Adipocyte (in vitro differentiated cells): ENCODE measurements at regions not wholly inside any gene's neighbourhood (a gene's known extent, or its start where the extent isn't known, plus 50 kb on each side); places are given as distances from the start of the nearest gene placed in this dataset.
A peak's percentile ranks its signal among the peaks of the same experiment; 100 is the strongest.

Source experiments
- DNase-seq: peaks from one replicate; pipeline ENCODE4 v3.0.0-alpha.2; 2015; ENCODE audit warnings: low read depth
- H3K27me3 ChIP-seq: replicated peaks from 2 replicates; pipeline ENCODE4 v1.7.0; 2013; ENCODE audit warnings: mild to moderate bottlenecking, low read length, moderate library complexity; ENCODE audit not compliant: control insufficient read depth, insufficient read depth
- H3K36me3 ChIP-seq: 2 replicates; pipeline ENCODE4 v1.7.0; 2013; ENCODE audit warnings: low read length, mild to moderate bottlenecking, moderate library complexity; ENCODE audit not compliant: control insufficient read depth, insufficient read depth, severe bottlenecking
- H3K4me1 ChIP-seq: 2 replicates; pipeline ENCODE4 v1.7.0; 2013; ENCODE audit warnings: mild to moderate bottlenecking, low read length, moderate library complexity; ENCODE audit not compliant: control insufficient read depth, insufficient read depth
- H3K4me3 ChIP-seq: 2 replicates; pipeline ENCODE4 v1.7.0; 2013; ENCODE audit warnings: mild to moderate bottlenecking, low read length, moderate library complexity
- H3K9ac ChIP-seq: 2 replicates; pipeline ENCODE4 v1.7.0; 2013; ENCODE audit warnings: mild to moderate bottlenecking, low read length, moderate library complexity
- H3K9me3 ChIP-seq: 2 replicates; pipeline ENCODE4 v1.7.0; 2013; ENCODE audit warnings: mild to moderate bottlenecking, low read length, moderate library complexity; ENCODE audit not compliant: control insufficient read depth

- Histone ChIP-seq H3K9me3 (no peaks in the 10 kb centered on the region), H3K36me3 (no peaks in the 10 kb centered on the region)
Observed at GRCh38 chr4:123984886-123985285, 588.3 kb downstream of the SPRY1 start.

GRCh38 chr4:123986268-123986798, 589.7 kb downstream of the SPRY1 start:
- H3K27me3 ChIP-seq: no peaks in the 10 kb centered on the region
- H3K9me3 ChIP-seq: no peaks in the 10 kb centered on the region
- H3K9ac ChIP-seq: peak overlapping the region; percentile 78
- peak overlapping the region; percentile 61 for H3K4me3 ChIP-seq
- H3K4me1 ChIP-seq: peaks cover 22% of the 10 kb centered on the region
- no peaks in the 10 kb centered on the region for H3K36me3 ChIP-seq
- peak; percentile 90 for DNase-seq

More at GRCh38 chr4:123984886-123985285, 588.3 kb downstream of the SPRY1 start:
- no peak overlapping the region for H3K9ac ChIP-seq
- no peaks in the 10 kb centered on the region for H3K27me3 ChIP-seq
- no peak for DNase-seq
- H3K4me1 ChIP-seq: peaks cover 22% of the 10 kb centered on the region
- H3K4me3 ChIP-seq: no peak overlapping the region

- no peak for DNase-seq
- H3K4me3 ChIP-seq: no peak overlapping the region
- no peaks in the 10 kb centered on the region for H3K9me3 ChIP-seq
- no peaks in the 10 kb centered on the region for H3K27me3 ChIP-seq
- H3K9ac ChIP-seq: peak overlapping the region; percentile 78
- H3K36me3 ChIP-seq: no peaks in the 10 kb centered on the region
- peaks cover 22% of the 10 kb centered on the region for H3K4me1 ChIP-seq
Observed at GRCh38 chr4:123987408-123987807, 590.8 kb downstream of the SPRY1 start.

GRCh38 chr4:123990310-123990870, 593.8 kb downstream of the SPRY1 start:
- H3K27me3 ChIP-seq: no peaks in the 10 kb centered on the region
- no peak for DNase-seq
- no peaks in the 10 kb centered on the region for H3K36me3 ChIP-seq
- no peak overlapping the region for H3K9ac ChIP-seq
- H3K4me3 ChIP-seq: no peak overlapping the region
- H3K9me3 ChIP-seq: no peaks in the 10 kb centered on the region
- peaks cover 22% of the 10 kb centered on the region for H3K4me1 ChIP-seq

- H3K27me3 ChIP-seq: no peaks in the 10 kb centered on the region
- no peak overlapping the region for H3K4me3 ChIP-seq
- no peaks in the 10 kb centered on the region for H3K36me3 ChIP-seq
- DNase-seq: no peak
- peaks cover 8% of the 10 kb centered on the region for H3K4me1 ChIP-seq
- no peaks in the 10 kb centered on the region for H3K9me3 ChIP-seq
- no peak overlapping the region for H3K9ac ChIP-seq
Observed at GRCh38 chr4:123994917-123995316, 598.3 kb downstream of the SPRY1 start.

- H3K4me3 ChIP-seq: no peak overlapping the region
- no peaks in the 10 kb centered on the region for H3K9me3 ChIP-seq
- no peaks in the 10 kb centered on the region for H3K36me3 ChIP-seq
- H3K9ac ChIP-seq: no peak overlapping the region
- peak; percentile 52 for DNase-seq
- peaks cover 8% of the 10 kb centered on the region for H3K4me1 ChIP-seq
- no peaks in the 10 kb centered on the region for H3K27me3 ChIP-seq
Observed at GRCh38 chr4:123995936-123996335, 599.3 kb downstream of the SPRY1 start.

- no peaks in the 10 kb centered on the region for H3K27me3 ChIP-seq
- H3K4me1 ChIP-seq: peaks cover 8% of the 10 kb centered on the region
- no peak overlapping the region for H3K4me3 ChIP-seq
- H3K36me3 ChIP-seq: no peaks in the 10 kb centered on the region
- H3K9me3 ChIP-seq: no peaks in the 10 kb centered on the region
- H3K9ac ChIP-seq: no peak overlapping the region
- no peak for DNase-seq
Observed at GRCh38 chr4:123996718-123997510, 600.3 kb downstream of the SPRY1 start.

GRCh38 chr4:123997776-123998449, 601.3 kb downstream of the SPRY1 start:
- Histone ChIP-seq H3K4me3 (no peak overlapping the region), H3K27me3 (no peaks in the 10 kb centered on the region), H3K9ac (no peak overlapping the region), H3K9me3 (no peaks in the 10 kb centered on the region), H3K36me3 (no peaks in the 10 kb centered on the region), H3K4me1 (peaks cover 8% of the 10 kb centered on the region)
- no peak for DNase-seq

- H3K9ac ChIP-seq: no peak overlapping the region
- no peak overlapping the region for H3K4me3 ChIP-seq
- no peaks in the 10 kb centered on the region for H3K36me3 ChIP-seq
- no peaks in the 10 kb centered on the region for H3K27me3 ChIP-seq
- DNase-seq: no peak
- no peaks in the 10 kb centered on the region for H3K9me3 ChIP-seq
- peaks cover 8% of the 10 kb centered on the region for H3K4me1 ChIP-seq
Observed at GRCh38 chr4:124000233-124000632, 603.6 kb downstream of the SPRY1 start.

- no peak overlapping the region for H3K9ac ChIP-seq
- H3K36me3 ChIP-seq: no peaks in the 10 kb centered on the region
- H3K9me3 ChIP-seq: no peaks in the 10 kb centered on the region
- DNase-seq: no peak
- H3K27me3 ChIP-seq: no peaks in the 10 kb centered on the region
- no peak overlapping the region for H3K4me3 ChIP-seq
- H3K4me1 ChIP-seq: peaks cover 31% of the 10 kb centered on the region
Observed at GRCh38 chr4:124015766-124016165, 619.2 kb downstream of the SPRY1 start.

GRCh38 chr4:124017185-124017785, 620.7 kb downstream of the SPRY1 start:
- H3K36me3 ChIP-seq: no peaks in the 10 kb centered on the region
- no peaks in the 10 kb centered on the region for H3K27me3 ChIP-seq
- peaks cover 31% of the 10 kb centered on the region for H3K4me1 ChIP-seq
- peaks cover 5% of the 10 kb centered on the region for H3K9me3 ChIP-seq
- no peak for DNase-seq
- H3K9ac ChIP-seq: no peak overlapping the region
- no peak overlapping the region for H3K4me3 ChIP-seq
